Psoas muscle (tissue), 7 donors: ENCODE measurements at regions not wholly inside any gene's neighbourhood (a gene's known extent, or its start where the extent isn't known, plus 50 kb on each side); places are given as distances from the start of the nearest gene placed in this dataset.

Experiments
- ATAC-seq, 4 donors: fragments of 200-7000 bp; cut with Tn5 transposase; one replicate each; pipeline ENCODE4 v1.9.1; 2020; ENCODE audit warnings: moderate library complexity in 3 of 4, mild to moderate bottlenecking in 2 of 4
- DNase-seq, 2 donors: peaks; one replicate each; pipeline ENCODE4 v3.0.0-alpha.2; 2020
- H3K27ac ChIP-seq: fragments of 200-600 bp; one replicate; pipeline ENCODE4 v1.8.0; 2022
- H3K27me3 ChIP-seq, 3 donors: fragments of 200-600 bp in 1 of 3; one replicate each; pipeline versions ENCODE4 v1.6.1 to v1.8.0; 2013 to 2022; ENCODE audit warnings: low read length in 2 of 3, mild to moderate bottlenecking in 2 of 3, moderate library complexity in 1 of 3; ENCODE audit not compliant: insufficient read depth in 3 of 3
- H3K36me3 ChIP-seq, 2 donors: fragments of 200-600 bp in 1 of 2; one replicate each; pipeline versions ENCODE4 v1.6.1 to v1.8.0; 2013 to 2022; ENCODE audit warnings: low read depth in 1 of 2, mild to moderate bottlenecking in 1 of 2, moderate library complexity in 1 of 2; ENCODE audit not compliant: insufficient read depth in 1 of 2
- H3K4me1 ChIP-seq: fragments of 200-600 bp; one replicate; pipeline ENCODE4 v1.8.0; 2022
- H3K4me3 ChIP-seq: fragments of 200-600 bp; one replicate; pipeline ENCODE4 v1.8.0; 2022; ENCODE audit warnings: mild to moderate bottlenecking
- H3K9me3 ChIP-seq: fragments of 200-600 bp; one replicate; pipeline ENCODE4 v1.8.0; 2022
- CTCF ChIP-seq: fragments of 200-600 bp; IDR thresholded peaks from one replicate; pipeline ENCODE4 v1.8.0; 2022; ENCODE audit warnings: antibody characterized with exemption
- WGBS, 3 donors: extraction: QIAGEN DNeasy Blood & Tissue Kit; methylation state at CpG; one replicate each; pipeline versions ENCODE4 v1.1.6 to v1.1.7; 2013; 5-methylcytosine and 5-hydroxymethylcytosine counted together
- intact Hi-C, 2 donors: fragments of 100-400 bp; cut with DNase I; formaldehyde crosslinking; loops; one replicate each; pipeline versions ENCODE4 v1.11.0 to v1.14.2; 2022
- donor health status: healthy with polysubstance abuse.
- donor health status: DM: no; HTN: no; CAD: no; lungs with moderate emphysema.
- donor health status: Bipolar disorder and iron deficiency.
- donor health status: healthy.
- donor health status: DM: yes; HTN: yes; CAD: no.
- donor health status: DM: no; HTN: no; CAD: no.
- donor health status: DM: yes; HTN: yes; CAD: no.

GRCh38 chr5:116389601-116390000, 185.0 kb downstream of the SEMA6A start:
- H3K36me3 ChIP-seq: no peaks in the 10 kb centered on the region
- ATAC-seq: no peak
- no peaks in the 10 kb centered on the region for H3K27me3 ChIP-seq
- WGBS, 3 donors: 95 to 100% (median 98%) methylated on average over 1 of the region's 1 CpG
- no peak for TF ChIP-seq CTCF
- intact Hi-C loops: no loop called here
- DNase-seq: no peak
- no peak overlapping the region for H3K4me3 ChIP-seq
- peaks cover 29% of the 10 kb centered on the region for H3K4me1 ChIP-seq
- H3K9me3 ChIP-seq: no peaks in the 10 kb centered on the region
- H3K27ac ChIP-seq: no peak overlapping the region

DNA sequence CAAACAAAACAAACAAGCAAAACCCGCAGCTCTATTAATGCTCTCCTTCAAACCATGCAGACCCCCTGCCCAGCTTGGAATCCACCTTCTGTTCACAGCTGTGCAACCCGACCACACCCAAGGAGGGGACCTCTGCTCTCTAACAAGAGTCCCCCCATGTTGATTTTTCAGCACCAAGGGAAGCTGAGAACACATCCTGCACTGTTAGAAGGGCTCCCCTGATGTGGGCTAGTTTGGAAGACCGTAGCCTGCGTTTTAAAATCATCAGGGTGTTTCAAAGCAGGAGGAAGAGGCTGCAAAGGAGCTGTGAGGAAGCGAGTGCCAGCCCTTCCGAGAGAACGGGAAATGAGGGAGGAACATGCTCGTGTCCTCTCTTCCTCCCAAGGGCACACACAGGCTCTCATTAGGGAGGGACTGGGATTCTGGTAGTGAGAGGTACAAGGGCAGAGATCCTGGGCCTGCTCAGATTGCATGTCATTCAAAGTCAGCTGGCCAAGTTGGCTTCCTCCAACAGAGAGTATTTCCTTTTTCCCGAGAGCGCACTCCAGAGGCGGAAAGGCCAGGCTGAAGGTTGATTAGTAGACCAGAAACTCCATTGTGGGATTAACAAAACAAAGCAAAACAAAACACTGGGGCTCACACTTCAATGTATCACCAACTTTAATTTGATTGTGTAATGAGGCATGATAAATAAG, 185.9 kb downstream of the SEMA6A start:
- peak overlapping the region; percentile 47 for H3K27ac ChIP-seq
- DNase-seq: no peak
- intact Hi-C loops: no loop called here
- WGBS, 3 donors: 41 to 51% (median 44%) methylated on average over 11 of the region's 11 CpGs
- no peaks in the 10 kb centered on the region for H3K36me3 ChIP-seq
- TF ChIP-seq CTCF: no peak
- H3K4me3 ChIP-seq: no peak overlapping the region
- H3K4me1 ChIP-seq: peaks cover 20% of the 10 kb centered on the region
- ATAC-seq: peak; percentile 61 to 88 (median 82)
- H3K27me3 ChIP-seq: no peaks in the 10 kb centered on the region
- no peaks in the 10 kb centered on the region for H3K9me3 ChIP-seq

- ATAC-seq (no peak), DNase-seq (no peak)
- H3K4me3 ChIP-seq: no peak overlapping the region
- WGBS, 3 donors: 97 to 100% (median 100%) methylated on average over 3 of the region's 3 CpGs
- H3K36me3 ChIP-seq: no peaks in the 10 kb centered on the region
- no peaks in the 10 kb centered on the region for H3K27me3 ChIP-seq
- TF ChIP-seq CTCF: no peak
- H3K27ac ChIP-seq: no peak overlapping the region
- intact Hi-C loops: no loop called here
- peaks cover 11% of the 10 kb centered on the region for H3K4me1 ChIP-seq
- no peaks in the 10 kb centered on the region for H3K9me3 ChIP-seq
These were observed 186.9 kb downstream of the SEMA6A start for GRCh38 chr5:116387738-116388137.

- no peak for TF ChIP-seq CTCF
- Histone ChIP-seq H3K4me1 (peaks cover 11% of the 10 kb centered on the region), H3K27me3 (no peaks in the 10 kb centered on the region), H3K36me3 (no peaks in the 10 kb centered on the region), H3K4me3 (no peak overlapping the region), H3K27ac (no peak overlapping the region), H3K9me3 (no peaks in the 10 kb centered on the region)
- intact Hi-C loops: no loop called here
- WGBS, 3 donors: 79 to 87% (median 82%) methylated on average over 5 of the region's 5 CpGs
- no peak for ATAC-seq
- DNase-seq: no peak
These were observed 188.0 kb downstream of the SEMA6A start for GRCh38 chr5:116386633-116387032.

DNA sequence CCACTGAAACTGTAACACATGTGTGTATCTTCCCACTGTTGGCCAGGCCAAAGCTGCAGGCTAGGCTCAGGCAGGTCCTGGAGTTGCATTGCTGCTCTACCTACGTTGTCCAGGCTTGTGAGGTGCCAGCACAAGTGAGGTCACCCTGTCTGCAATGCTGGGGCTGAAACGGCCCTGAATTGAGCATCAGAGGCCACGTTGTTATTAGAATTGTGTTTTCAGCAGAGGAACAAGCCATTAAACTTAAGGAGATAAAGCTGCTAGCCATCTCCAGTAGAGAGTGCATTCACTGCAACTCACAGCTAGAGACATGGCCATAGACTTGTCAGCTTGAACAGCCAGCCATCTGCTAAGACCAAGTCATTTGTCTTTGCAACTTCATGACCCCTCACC, 191.8 kb downstream of the SEMA6A start:
- Histone ChIP-seq H3K4me3 (no peak overlapping the region), H3K27me3 (no peaks in the 10 kb centered on the region), H3K9me3 (no peaks in the 10 kb centered on the region), H3K36me3 (no peaks in the 10 kb centered on the region), H3K27ac (no peak overlapping the region), H3K4me1 (peaks cover 17% of the 10 kb centered on the region)
- no peak for DNase-seq
- no peak for ATAC-seq
- intact Hi-C loops: no loop called here
- 35 to 60% (median 37%) methylated on average over 3 of the region's 3 CpGs for WGBS, 3 donors
- no peak for TF ChIP-seq CTCF
